Liver (tissue), 8 donors: ENCODE measurements at regions not wholly inside any gene's neighbourhood (a gene's known extent, or its start where the extent isn't known, plus 50 kb on each side); places are given as distances from the start of the nearest gene placed in this dataset.
"Not testable (repeated sequence)": the region's sequence is repeated elsewhere in the genome, so short reads cannot be mapped to it uniquely, and the experiment has no call there.

Experiments
- DNase-seq: peaks from one replicate; pipeline ENCODE4 v3.0.0-alpha.2; 2017; ENCODE audit warnings: low spot score
- H3K27ac ChIP-seq, 2 donors: one replicate each; pipeline ENCODE4 v1.7.0; 2013; ENCODE audit warnings: inconsistent platforms in 2 of 2, low read length in 2 of 2, control low read depth in 1 of 2, low read depth in 1 of 2, mild to moderate bottlenecking in 1 of 2
- H3K27me3 ChIP-seq, 4 donors: one replicate each; pipeline versions ENCODE4 v1.6.1 to v1.7.0; 2013; ENCODE audit warnings: low read length in 3 of 4, inconsistent platforms in 1 of 4, mild to moderate bottlenecking in 1 of 4, moderate library complexity in 1 of 4; ENCODE audit not compliant: control insufficient read depth in 4 of 4, insufficient read depth in 4 of 4
- H3K36me3 ChIP-seq, 4 donors: one replicate each; pipeline versions ENCODE4 v1.6.1 to v1.7.0; 2013; ENCODE audit warnings: low read length in 3 of 4, mild to moderate bottlenecking in 3 of 4, low read depth in 1 of 4, moderate library complexity in 1 of 4; ENCODE audit not compliant: control insufficient read depth in 4 of 4, insufficient read depth in 3 of 4
- H3K4me1 ChIP-seq, 4 donors: one replicate each; pipeline versions ENCODE4 v1.6.1 to v1.7.0; 2013; ENCODE audit warnings: low read length in 3 of 4, mild to moderate bottlenecking in 3 of 4, moderate library complexity in 1 of 4; ENCODE audit not compliant: control insufficient read depth in 4 of 4, insufficient read depth in 4 of 4
- H3K4me3 ChIP-seq, 3 donors: one replicate each; pipeline versions ENCODE4 v1.6.1 to v1.7.0; 2013; ENCODE audit warnings: low read length in 3 of 3, control low read depth in 1 of 3, low read depth in 1 of 3, mild to moderate bottlenecking in 1 of 3
- H3K9ac ChIP-seq, 2 donors: one replicate each; pipeline ENCODE4 v1.7.0; 2013; ENCODE audit warnings: low read length in 2 of 2, mild to moderate bottlenecking in 2 of 2, moderate library complexity in 2 of 2, control low read depth in 1 of 2, low read depth in 1 of 2
- H3K9me3 ChIP-seq, 4 donors: one replicate each; pipeline versions ENCODE4 v1.6.1 to v1.7.0; 2013; ENCODE audit warnings: low read length in 3 of 4; ENCODE audit not compliant: control insufficient read depth in 4 of 4
- EGR1 ChIP-seq, 2 donors: IDR thresholded peaks; 2 replicates each; pipeline ENCODE4 v1.6.1; 2016 to 2018; ENCODE audit warnings: antibody characterized with exemption in 2 of 2, low read depth in 2 of 2
- FOXA2 ChIP-seq: IDR thresholded peaks from 2 replicates; pipeline ENCODE4 v1.6.1; 2016; ENCODE audit warnings: antibody characterized with exemption
- GABPA ChIP-seq, 2 donors: IDR thresholded peaks in 1 of 2; conservative IDR thresholded peaks in 1 of 2; 2 replicates each; pipeline ENCODE4 v1.6.1; 2016; ENCODE audit warnings: antibody characterized with exemption in 2 of 2, mild to moderate bottlenecking in 1 of 2, moderate library complexity in 1 of 2
- HNF4A ChIP-seq, 2 donors: conservative IDR thresholded peaks; 2 replicates each; pipeline ENCODE4 v1.6.1; 2016; ENCODE audit warnings: antibody characterized with exemption in 2 of 2, mild to moderate bottlenecking in 2 of 2
- HNF4G ChIP-seq: IDR thresholded peaks from 2 replicates; pipeline ENCODE4 v1.6.1; 2016; ENCODE audit warnings: antibody characterized with exemption
- JUND ChIP-seq, 2 donors: IDR thresholded peaks; 2 replicates each; pipeline ENCODE4 v1.6.1; 2016; ENCODE audit warnings: antibody characterized with exemption in 2 of 2
- NR2F2 ChIP-seq: IDR thresholded peaks from 2 replicates; pipeline ENCODE4 v1.6.1; 2016; ENCODE audit warnings: antibody characterized with exemption
- RXRA ChIP-seq, 2 donors: IDR thresholded peaks; 2 replicates each; pipeline ENCODE4 v1.6.1; 2017 to 2018; ENCODE audit warnings: antibody characterized with exemption in 2 of 2, mild to moderate bottlenecking in 1 of 2
- SP1 ChIP-seq: IDR thresholded peaks from 2 replicates; pipeline ENCODE4 v1.6.1; 2018; ENCODE audit warnings: antibody characterized with exemption, mild to moderate bottlenecking
- TAF1 ChIP-seq: conservative IDR thresholded peaks from 2 replicates; pipeline ENCODE4 v1.6.1; 2016; ENCODE audit warnings: antibody characterized with exemption, mild to moderate bottlenecking
- YY1 ChIP-seq: IDR thresholded peaks from 2 replicates; pipeline ENCODE4 v1.6.1; 2016; ENCODE audit warnings: antibody characterized with exemption, mild to moderate bottlenecking
- WGBS: extraction: QIAGEN DNeasy Blood & Tissue Kit; methylation state at CpG from one replicate; pipeline ENCODE4 v1.1.7; 2013; 5-methylcytosine and 5-hydroxymethylcytosine counted together
- TF ChIP-seq, protein P1 (sequence below): fragments of 150-350 bp; IDR thresholded peaks from 2 replicates; pipeline ENCODE4 v1.5.1; 2017; ENCODE audit warnings: improper control_type of control experiment, low read depth, low read length; ENCODE audit not compliant: missing input control
- TF ChIP-seq, protein P2 (sequence below): IDR thresholded peaks from 2 replicates; pipeline ENCODE4 v1.6.1; 2016; ENCODE audit warnings: antibody characterized with exemption, mild to moderate bottlenecking
- TF ChIP-seq, protein P3 (sequence below): IDR thresholded peaks from 2 replicates; pipeline ENCODE4 v1.6.1; 2016; ENCODE audit warnings: antibody characterized with exemption
- TF ChIP-seq, protein P4 (sequence below): IDR thresholded peaks from 2 replicates; pipeline ENCODE4 v1.6.1; 2016; ENCODE audit warnings: antibody characterized with exemption
- TF ChIP-seq, protein P5 (sequence below): IDR thresholded peaks from 2 replicates; pipeline ENCODE4 v1.6.1; 2016; ENCODE audit warnings: antibody characterized with exemption
- donor health status: healthy.
- donor health status: healthy.
- donor health status: healthy.
- donor health status: healthy.
- donor health status: healthy.

DNA sequence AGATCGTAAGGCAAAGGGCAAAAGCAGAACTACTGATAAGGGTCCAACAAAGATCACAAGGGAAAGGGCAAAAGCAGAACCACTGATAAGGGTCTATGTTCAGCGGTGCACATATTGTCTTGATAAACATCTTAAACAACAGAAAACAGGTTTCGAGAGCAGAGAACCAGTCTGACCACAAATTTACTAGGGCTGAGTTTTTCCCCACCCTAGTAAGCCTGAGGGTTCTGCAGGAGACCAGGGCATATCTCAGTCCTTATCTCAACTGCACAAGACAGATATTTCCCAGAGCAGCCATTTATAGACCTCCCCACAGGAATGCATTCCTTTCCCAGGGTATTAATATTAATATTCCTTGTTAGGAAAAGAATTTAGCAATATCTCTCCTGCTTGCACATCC is 101.4 kb upstream of the THBS2 start:
- not testable (repeated sequence) for DNase-seq, H3K27me3 ChIP-seq, H3K9ac ChIP-seq, H3K4me1 ChIP-seq, H3K27ac ChIP-seq, H3K9me3 ChIP-seq, H3K4me3 ChIP-seq, H3K36me3 ChIP-seq
- WGBS = 63% methylated on average over 3 of the region's 3 CpGs

DNA sequence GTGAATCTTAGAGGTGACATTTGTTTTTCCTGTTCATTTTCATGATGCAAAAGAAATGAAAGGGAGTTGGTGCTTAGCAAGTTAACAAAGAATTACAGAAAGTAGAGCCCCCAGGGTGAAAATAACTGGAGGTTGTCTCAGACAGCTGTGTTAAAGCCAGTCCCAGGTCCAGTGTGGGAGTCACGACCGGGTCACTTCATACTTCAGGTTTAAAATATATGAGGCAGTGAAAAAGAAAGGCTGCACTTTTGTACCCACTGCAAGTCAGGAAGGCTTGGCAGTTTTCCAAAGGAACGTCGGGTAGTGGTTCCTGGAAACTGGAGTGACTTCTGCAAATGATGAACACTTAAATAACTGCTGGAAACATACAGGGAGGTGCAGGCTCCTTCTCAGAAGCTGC is 91.5 kb upstream of the THBS2 start:
- Histone ChIP-seq H3K4me3 (no peak overlapping the region), H3K27me3 (peaks cover 0 to 2% (median 0%) of the 10 kb centered on the region in 4 donors), H3K4me1 (no peaks in the 10 kb centered on the region), H3K9ac (no peak overlapping the region), H3K27ac (no peak overlapping the region), H3K9me3 (peaks cover 0 to 4% (median 0%) of the 10 kb centered on the region in 4 donors), H3K36me3 (no peaks in the 10 kb centered on the region)
- TF ChIP-seq FOXA2 (no peak), NR2F2 (no peak), GABPA (IDR thresholded peaks at IDR 0.05 in 1 of 2, conservative IDR thresholded peaks at IDR 0.05 in 1 of 2) (no peak), JUND (IDR thresholded peaks at IDR 0.05) (no peak), HNF4G (no peak), SP1 (no peak), TAF1 (no peak), RXRA (IDR thresholded peaks at IDR 0.05) (no peak), YY1 (no peak), EGR1 (IDR thresholded peaks at IDR 0.05; ENCODE audit: low read depth in 2 of 2) (no peak), HNF4A (conservative IDR thresholded peaks at IDR 0.05) (no peak)
- TF ChIP-seq, protein P1, sequence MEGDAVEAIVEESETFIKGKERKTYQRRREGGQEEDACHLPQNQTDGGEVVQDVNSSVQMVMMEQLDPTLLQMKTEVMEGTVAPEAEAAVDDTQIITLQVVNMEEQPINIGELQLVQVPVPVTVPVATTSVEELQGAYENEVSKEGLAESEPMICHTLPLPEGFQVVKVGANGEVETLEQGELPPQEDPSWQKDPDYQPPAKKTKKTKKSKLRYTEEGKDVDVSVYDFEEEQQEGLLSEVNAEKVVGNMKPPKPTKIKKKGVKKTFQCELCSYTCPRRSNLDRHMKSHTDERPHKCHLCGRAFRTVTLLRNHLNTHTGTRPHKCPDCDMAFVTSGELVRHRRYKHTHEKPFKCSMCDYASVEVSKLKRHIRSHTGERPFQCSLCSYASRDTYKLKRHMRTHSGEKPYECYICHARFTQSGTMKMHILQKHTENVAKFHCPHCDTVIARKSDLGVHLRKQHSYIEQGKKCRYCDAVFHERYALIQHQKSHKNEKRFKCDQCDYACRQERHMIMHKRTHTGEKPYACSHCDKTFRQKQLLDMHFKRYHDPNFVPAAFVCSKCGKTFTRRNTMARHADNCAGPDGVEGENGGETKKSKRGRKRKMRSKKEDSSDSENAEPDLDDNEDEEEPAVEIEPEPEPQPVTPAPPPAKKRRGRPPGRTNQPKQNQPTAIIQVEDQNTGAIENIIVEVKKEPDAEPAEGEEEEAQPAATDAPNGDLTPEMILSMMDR = no peak
- TF ChIP-seq, protein P2, sequence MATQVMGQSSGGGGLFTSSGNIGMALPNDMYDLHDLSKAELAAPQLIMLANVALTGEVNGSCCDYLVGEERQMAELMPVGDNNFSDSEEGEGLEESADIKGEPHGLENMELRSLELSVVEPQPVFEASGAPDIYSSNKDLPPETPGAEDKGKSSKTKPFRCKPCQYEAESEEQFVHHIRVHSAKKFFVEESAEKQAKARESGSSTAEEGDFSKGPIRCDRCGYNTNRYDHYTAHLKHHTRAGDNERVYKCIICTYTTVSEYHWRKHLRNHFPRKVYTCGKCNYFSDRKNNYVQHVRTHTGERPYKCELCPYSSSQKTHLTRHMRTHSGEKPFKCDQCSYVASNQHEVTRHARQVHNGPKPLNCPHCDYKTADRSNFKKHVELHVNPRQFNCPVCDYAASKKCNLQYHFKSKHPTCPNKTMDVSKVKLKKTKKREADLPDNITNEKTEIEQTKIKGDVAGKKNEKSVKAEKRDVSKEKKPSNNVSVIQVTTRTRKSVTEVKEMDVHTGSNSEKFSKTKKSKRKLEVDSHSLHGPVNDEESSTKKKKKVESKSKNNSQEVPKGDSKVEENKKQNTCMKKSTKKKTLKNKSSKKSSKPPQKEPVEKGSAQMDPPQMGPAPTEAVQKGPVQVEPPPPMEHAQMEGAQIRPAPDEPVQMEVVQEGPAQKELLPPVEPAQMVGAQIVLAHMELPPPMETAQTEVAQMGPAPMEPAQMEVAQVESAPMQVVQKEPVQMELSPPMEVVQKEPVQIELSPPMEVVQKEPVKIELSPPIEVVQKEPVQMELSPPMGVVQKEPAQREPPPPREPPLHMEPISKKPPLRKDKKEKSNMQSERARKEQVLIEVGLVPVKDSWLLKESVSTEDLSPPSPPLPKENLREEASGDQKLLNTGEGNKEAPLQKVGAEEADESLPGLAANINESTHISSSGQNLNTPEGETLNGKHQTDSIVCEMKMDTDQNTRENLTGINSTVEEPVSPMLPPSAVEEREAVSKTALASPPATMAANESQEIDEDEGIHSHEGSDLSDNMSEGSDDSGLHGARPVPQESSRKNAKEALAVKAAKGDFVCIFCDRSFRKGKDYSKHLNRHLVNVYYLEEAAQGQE = no peak
- TF ChIP-seq, protein P3, sequence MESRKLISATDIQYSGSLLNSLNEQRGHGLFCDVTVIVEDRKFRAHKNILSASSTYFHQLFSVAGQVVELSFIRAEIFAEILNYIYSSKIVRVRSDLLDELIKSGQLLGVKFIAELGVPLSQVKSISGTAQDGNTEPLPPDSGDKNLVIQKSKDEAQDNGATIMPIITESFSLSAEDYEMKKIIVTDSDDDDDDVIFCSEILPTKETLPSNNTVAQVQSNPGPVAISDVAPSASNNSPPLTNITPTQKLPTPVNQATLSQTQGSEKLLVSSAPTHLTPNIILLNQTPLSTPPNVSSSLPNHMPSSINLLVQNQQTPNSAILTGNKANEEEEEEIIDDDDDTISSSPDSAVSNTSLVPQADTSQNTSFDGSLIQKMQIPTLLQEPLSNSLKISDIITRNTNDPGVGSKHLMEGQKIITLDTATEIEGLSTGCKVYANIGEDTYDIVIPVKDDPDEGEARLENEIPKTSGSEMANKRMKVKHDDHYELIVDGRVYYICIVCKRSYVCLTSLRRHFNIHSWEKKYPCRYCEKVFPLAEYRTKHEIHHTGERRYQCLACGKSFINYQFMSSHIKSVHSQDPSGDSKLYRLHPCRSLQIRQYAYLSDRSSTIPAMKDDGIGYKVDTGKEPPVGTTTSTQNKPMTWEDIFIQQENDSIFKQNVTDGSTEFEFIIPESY = no peak
- TF ChIP-seq, protein P4, sequence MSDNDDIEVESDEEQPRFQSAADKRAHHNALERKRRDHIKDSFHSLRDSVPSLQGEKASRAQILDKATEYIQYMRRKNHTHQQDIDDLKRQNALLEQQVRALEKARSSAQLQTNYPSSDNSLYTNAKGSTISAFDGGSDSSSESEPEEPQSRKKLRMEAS = no peak
- TF ChIP-seq, protein P5, sequence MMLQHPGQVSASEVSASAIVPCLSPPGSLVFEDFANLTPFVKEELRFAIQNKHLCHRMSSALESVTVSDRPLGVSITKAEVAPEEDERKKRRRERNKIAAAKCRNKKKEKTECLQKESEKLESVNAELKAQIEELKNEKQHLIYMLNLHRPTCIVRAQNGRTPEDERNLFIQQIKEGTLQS = no peak
- DNase-seq = no peak
- 58% methylated on average over 4 of the region's 4 CpGs for WGBS
